GM20000 (cell line): ENCODE measurements at regions not wholly inside any gene's neighbourhood (a gene's known extent, or its start where the extent isn't known, plus 50 kb on each side); places are given as distances from the start of the nearest gene placed in this dataset.

Source experiments
- DNase-seq: peaks from one replicate; pipeline ENCODE4 v3.0.0; 2012; ENCODE audit warnings: low spot score
- TF ChIP-seq, protein P1 (sequence below): IDR thresholded peaks from 2 replicates; pipeline ENCODE4 v1.5.1; 2012; ENCODE audit warnings: mild to moderate bottlenecking, control low read depth; ENCODE audit errors: extremely low read depth, missing control alignments

DNA sequence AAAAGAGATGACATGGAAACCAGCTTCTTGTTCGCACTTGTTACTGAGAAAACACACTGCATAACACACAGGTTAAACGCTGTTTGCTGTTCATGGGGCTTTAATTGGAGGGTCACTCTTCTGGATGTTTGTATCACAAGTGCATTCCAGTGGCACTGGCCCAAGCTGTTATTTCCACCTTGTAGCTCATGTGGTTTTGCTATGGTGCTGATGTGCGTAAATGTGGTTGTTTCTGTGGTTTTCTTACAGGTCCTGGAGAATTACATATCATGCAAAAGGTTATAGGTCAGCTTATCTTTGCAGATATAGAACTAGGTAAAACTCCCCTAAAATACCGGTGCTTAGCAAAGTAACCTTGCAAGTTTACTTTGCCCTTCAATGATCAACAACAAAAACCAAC is 89.3 kb upstream of the AHI1 start:
- TF ChIP-seq, protein P1, sequence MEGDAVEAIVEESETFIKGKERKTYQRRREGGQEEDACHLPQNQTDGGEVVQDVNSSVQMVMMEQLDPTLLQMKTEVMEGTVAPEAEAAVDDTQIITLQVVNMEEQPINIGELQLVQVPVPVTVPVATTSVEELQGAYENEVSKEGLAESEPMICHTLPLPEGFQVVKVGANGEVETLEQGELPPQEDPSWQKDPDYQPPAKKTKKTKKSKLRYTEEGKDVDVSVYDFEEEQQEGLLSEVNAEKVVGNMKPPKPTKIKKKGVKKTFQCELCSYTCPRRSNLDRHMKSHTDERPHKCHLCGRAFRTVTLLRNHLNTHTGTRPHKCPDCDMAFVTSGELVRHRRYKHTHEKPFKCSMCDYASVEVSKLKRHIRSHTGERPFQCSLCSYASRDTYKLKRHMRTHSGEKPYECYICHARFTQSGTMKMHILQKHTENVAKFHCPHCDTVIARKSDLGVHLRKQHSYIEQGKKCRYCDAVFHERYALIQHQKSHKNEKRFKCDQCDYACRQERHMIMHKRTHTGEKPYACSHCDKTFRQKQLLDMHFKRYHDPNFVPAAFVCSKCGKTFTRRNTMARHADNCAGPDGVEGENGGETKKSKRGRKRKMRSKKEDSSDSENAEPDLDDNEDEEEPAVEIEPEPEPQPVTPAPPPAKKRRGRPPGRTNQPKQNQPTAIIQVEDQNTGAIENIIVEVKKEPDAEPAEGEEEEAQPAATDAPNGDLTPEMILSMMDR = no peak
- peak; percentile 20 for DNase-seq

DNA sequence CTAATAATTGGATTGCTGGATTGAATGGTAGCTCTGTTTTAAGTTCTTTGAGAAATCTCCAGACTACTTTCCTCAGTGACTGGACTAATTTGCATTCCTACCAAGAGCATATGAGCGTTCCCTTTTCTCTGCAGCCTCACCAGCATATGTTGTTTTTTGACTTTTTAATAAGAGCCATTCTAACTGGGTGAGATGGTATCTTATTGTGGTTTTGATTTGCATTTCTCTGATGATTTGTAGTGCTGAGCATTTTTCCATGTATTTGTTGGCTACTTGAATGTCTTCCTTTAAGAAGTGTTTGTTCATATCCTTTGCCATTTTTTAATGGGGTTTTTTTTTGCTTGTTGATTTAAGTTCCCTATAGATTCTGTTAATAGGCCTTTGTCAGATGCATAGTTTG is 94.7 kb upstream of the AHI1 start:
- DNase-seq = no peak
- TF ChIP-seq, protein P1 = no peak

DNA sequence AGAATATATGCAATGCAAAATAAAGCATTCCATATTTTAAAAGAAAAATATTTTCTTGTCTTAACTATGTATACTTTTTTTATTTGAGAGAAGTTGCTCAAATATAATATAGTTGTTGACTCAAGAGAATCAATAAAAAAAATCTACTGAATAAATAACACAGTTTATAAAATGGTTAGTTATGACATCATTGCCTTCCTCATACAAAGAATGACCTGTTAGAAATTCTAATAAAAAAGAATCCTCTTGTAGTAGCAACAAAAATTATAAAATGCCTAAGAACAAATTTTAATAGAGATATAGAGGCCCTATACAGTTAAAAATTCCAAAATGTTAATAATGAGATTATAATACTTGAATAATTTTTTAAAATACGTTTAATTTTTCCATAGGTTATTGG is 96.5 kb upstream of the AHI1 start:
- DNase-seq = no peak
- TF ChIP-seq, protein P1 = no peak

DNA sequence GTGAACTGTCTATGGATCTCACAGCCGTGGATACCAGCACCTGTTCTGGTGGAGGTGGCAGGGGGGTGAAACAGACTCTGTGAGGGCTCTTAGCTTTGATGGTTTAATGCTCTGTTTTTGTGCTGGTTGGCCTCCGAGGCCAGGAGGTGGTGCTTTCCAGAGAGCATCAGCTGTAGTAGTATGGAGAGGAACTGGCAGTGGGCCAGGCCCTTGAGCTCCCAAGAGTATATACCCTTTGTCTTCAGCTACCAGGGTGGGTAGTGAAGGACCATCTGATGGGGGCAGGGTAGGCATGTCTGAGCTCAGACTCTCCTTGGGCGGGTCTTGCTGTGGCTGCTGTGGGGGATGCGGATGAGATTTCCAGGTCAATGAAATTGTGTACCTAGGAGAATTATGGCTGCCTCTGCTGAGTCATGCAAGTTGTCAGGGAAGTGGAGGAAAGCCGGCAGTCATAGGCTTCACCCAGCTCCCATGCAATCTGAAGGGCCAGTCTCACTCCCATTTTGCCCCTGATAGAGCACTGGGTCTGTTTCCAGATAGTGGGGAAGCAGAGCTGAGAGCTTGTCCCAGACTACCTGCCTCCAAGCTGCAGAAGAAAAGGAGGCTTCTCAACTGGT is 102.7 kb upstream of the AHI1 start:
- TF ChIP-seq, protein P1 = no peak
- DNase-seq = no peak

DNA sequence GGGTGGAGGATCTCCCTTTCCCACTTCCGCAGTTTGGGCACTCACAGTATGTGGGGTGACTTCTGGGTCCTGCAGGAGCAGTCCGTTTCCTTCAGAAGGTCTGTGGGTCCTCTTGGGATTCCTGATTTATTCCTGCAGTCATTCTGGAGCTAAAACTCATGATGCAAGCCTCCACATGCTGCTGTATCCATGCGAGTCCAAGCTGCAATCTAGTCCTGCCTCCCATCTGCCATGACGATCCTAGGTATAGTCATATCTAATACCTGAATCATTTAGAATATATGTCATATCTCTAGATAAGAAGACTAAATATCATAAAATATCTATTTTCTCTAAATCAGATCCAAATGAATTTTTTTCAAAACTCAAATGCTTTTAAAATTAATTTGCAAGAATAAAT is 103.4 kb upstream of the AHI1 start:
- DNase-seq = no peak
- TF ChIP-seq, protein P1 = no peak

DNA sequence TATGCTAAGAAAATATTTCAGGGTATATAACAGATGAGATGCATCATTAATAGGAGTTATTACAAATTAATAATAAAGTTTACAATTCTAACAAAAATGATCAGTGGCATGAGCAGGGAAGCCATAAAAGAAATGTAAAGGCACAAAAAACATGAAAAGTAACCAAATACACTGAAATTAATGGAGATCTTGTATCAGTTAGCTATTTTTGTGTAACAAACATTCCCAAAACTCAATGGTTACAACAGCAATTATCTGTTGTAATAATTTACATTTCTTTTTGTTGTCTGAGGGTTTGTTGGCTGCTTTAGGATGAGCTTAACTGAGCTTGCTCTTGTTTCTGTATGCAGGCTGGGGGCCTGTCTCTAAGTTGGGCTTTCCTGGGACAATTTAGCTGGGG is 104.3 kb upstream of the AHI1 start:
- TF ChIP-seq, protein P1 = no peak
- DNase-seq = no peak

DNA sequence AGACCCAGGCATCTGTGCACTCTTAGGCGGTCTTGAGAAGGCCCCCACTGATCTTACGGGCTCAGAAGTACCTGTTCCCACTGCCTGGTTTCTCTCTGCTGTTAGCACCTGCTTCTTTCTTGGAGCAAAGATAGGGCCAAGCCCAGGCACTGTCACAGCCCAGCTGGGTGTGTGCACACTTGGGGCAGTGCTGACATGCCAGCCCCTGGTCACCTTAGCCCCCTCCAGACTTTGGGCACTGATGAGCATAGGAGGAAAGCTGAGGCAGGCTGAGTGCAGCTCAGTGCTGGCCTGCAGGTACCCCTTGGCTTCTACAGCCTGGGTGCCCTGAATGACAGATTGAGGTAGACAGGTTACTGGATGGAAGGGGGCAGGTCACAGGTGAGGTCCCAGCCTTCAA is 105.7 kb upstream of the AHI1 start:
- DNase-seq = no peak
- TF ChIP-seq, protein P1 = no peak
